ENCODE measurements at regions not wholly inside any gene's neighbourhood (a gene's known extent, or its start where the extent isn't known, plus 50 kb on each side); places are given as distances from the start of the nearest gene placed in this dataset.
"Not testable (repeated sequence)": the region's sequence is repeated elsewhere in the genome, so short reads cannot be mapped to it uniquely, and the experiment has no call there.

DNA sequence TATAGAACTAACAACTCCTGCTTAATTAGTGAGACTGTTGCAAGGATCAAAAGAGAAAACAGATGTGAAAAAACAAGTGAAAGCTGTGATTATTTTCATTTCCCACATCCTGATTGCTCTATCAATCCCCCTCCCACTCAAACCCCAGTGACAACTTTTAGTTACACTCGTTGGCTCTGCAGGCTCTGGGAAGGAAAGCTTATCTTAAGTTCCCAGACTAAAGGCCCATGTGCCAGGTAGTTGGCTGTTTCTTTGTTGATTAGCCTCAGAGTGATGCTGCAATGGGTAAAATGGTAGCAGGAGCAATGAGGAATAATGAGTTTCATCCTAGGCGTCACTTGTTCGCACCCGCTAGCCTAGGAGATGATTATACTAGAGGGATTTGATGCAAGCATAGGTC, 133.3 kb upstream of the IFNE start:
- no peak for DNase-seq
- Histone ChIP-seq H3K27ac (no peak overlapping the region), H3K4me1 (no peaks in the 10 kb centered on the region), H3K36me3 (no peaks in the 10 kb centered on the region), H3K27me3 (no peaks in the 10 kb centered on the region), H3K4me3 (no peak overlapping the region), H3K9me3 (no peaks in the 10 kb centered on the region)
- intact Hi-C loops (cut with DNase I; ENCODE audit: low total_unique reads) = no loop called here
- TF ChIP-seq, protein P1, sequence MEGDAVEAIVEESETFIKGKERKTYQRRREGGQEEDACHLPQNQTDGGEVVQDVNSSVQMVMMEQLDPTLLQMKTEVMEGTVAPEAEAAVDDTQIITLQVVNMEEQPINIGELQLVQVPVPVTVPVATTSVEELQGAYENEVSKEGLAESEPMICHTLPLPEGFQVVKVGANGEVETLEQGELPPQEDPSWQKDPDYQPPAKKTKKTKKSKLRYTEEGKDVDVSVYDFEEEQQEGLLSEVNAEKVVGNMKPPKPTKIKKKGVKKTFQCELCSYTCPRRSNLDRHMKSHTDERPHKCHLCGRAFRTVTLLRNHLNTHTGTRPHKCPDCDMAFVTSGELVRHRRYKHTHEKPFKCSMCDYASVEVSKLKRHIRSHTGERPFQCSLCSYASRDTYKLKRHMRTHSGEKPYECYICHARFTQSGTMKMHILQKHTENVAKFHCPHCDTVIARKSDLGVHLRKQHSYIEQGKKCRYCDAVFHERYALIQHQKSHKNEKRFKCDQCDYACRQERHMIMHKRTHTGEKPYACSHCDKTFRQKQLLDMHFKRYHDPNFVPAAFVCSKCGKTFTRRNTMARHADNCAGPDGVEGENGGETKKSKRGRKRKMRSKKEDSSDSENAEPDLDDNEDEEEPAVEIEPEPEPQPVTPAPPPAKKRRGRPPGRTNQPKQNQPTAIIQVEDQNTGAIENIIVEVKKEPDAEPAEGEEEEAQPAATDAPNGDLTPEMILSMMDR (IDR thresholded peaks at IDR 0.05) = no peak

- H3K27ac ChIP-seq = no peak overlapping the region
- H3K9me3 ChIP-seq = no peaks in the 10 kb centered on the region
- intact Hi-C loops (cut with DNase I; ENCODE audit: low total_unique reads) = no loop called here
- no peak for DNase-seq
- no peaks in the 10 kb centered on the region for H3K4me1 ChIP-seq
- H3K36me3 ChIP-seq = no peaks in the 10 kb centered on the region
- TF ChIP-seq, protein P1 (IDR thresholded peaks at IDR 0.05) = no peak
- no peaks in the 10 kb centered on the region for H3K27me3 ChIP-seq
- H3K4me3 ChIP-seq = no peak overlapping the region
These were observed 134.1 kb upstream of the IFNE start for GRCh38 chr9:21616082-21616778.

GRCh38 chr9:21624675-21625644, 142.8 kb upstream of the IFNE start:
- Histone ChIP-seq H3K4me3 (no peak overlapping the region), H3K9me3 (no peaks in the 10 kb centered on the region), H3K27me3 (no peaks in the 10 kb centered on the region), H3K4me1 (no peaks in the 10 kb centered on the region), H3K36me3 (no peaks in the 10 kb centered on the region), H3K27ac (no peak overlapping the region)
- intact Hi-C loops (cut with DNase I; ENCODE audit: low total_unique reads) = no loop called here
- TF ChIP-seq, protein P1 (IDR thresholded peaks at IDR 0.05) = no peak
- no peak for DNase-seq

DNA sequence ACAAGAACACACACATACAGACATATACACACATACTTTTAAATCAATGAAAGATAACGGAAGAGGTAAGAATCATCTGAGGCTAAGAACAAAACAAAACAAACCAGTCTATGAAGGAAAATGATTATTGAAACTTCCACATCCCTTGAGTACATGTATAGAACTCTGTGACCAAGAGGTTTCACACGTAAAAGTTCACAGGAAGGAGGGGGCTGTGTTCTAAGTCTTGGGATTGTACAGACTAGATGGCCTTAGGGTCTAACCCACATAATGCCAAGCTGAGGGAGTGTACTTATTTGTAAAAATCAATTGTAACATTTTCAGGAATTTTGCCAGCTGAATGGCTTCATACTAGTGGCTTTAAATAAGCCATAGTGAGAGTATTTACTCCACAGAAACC, 144.4 kb upstream of the IFNE start:
- Histone ChIP-seq H3K36me3 (no peaks in the 10 kb centered on the region), H3K27me3 (no peaks in the 10 kb centered on the region), H3K4me1 (no peaks in the 10 kb centered on the region), H3K27ac (no peak overlapping the region), H3K4me3 (no peak overlapping the region), H3K9me3 (no peaks in the 10 kb centered on the region)
- intact Hi-C loops (cut with DNase I; ENCODE audit: low total_unique reads) = no loop called here
- TF ChIP-seq, protein P1 (IDR thresholded peaks at IDR 0.05) = no peak
- no peak for DNase-seq

DNA sequence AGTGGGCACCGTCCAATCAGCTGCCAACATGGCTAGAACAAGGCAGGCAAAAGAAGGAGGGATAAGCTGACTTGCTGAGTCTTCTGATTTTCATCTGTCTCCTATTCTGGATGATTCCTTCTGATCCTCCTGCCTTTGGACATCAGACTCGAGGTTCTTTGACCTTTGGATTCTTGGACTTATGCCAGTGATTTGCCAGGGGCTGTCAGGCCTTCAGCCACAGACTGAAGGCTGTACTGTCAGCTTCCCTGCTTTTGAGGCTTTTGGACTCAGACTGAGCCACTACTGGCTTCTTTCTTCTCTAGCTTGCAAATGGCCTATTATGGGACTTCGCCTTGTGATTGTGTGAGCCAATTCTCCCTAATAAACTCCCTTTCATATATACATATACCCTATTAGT, 146.8 kb upstream of the IFNE start:
- H3K4me3 ChIP-seq; H3K9me3 ChIP-seq; H3K27ac ChIP-seq; H3K27me3 ChIP-seq; intact Hi-C loops (cut with DNase I; ENCODE audit: low total_unique reads); H3K4me1 ChIP-seq; DNase-seq; H3K36me3 ChIP-seq: not testable (repeated sequence)

DNA sequence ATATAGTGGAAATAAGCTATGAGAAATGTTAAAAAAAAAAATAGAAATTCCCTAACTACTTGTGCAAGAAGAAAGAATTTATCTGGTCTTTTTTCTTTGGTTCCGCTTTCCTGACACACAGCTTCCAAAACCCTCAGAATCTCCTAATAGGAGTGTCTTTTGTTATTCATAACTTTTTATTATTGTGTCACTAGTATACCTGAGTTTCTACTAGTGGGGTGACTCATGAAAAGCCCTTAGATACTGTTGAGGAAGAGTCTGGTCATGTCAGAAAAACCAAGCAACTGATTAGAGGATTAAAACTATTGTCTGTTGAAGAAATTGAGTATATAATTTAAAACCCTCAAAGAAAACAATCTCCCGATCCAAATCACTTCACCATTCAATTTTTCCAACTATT, 152.8 kb upstream of the IFNE start:
- Histone ChIP-seq H3K4me1 (no peaks in the 10 kb centered on the region), H3K36me3 (no peaks in the 10 kb centered on the region), H3K4me3 (no peak overlapping the region), H3K27ac (no peak overlapping the region), H3K9me3 (no peaks in the 10 kb centered on the region), H3K27me3 (no peaks in the 10 kb centered on the region)
- TF ChIP-seq, protein P1 (IDR thresholded peaks at IDR 0.05) = no peak
- no peak for DNase-seq
- intact Hi-C loops (cut with DNase I; ENCODE audit: low total_unique reads) = no loop called here
